Adrenal gland (tissue), 5 donors: ENCODE measurements at regions not wholly inside any gene's neighbourhood (a gene's known extent, or its start where the extent isn't known, plus 50 kb on each side); places are given as distances from the start of the nearest gene placed in this dataset.

ENCODE experiments used
- CTCF ChIP-seq, 6 experiments: fragments of 450-650 bp in 4 of 6; fragments of 200-600 bp in 2 of 6; sonication (generic) in 1 of 6; IDR thresholded peaks; 1 replicate in 5 of 6; 2 replicates in 1 of 6; pipeline versions ENCODE4 v1.5.1 to v1.8.0; 2016 to 2021; ENCODE audit warnings: antibody characterized with exemption in 6 of 6, mild to moderate bottlenecking in 2 of 6, moderate library complexity in 1 of 6
- POLR2A ChIP-seq, 2 donors: fragments of 450-650 bp; IDR thresholded peaks; one replicate each; pipeline ENCODE4 v1.6.1; 2017; ENCODE audit warnings: antibody characterized with exemption in 2 of 2, mild to moderate bottlenecking in 2 of 2, moderate library complexity in 1 of 2
- donor health status: DM: no; HTN: no; CAD: no.

- no peak for TF ChIP-seq CTCF (IDR thresholded peaks at IDR 0.05)
- no peak for TF ChIP-seq POLR2A (IDR thresholded peaks at IDR 0.05)
Observed at GRCh38 chr1:29920316-29920715, 684.0 kb downstream of the PTPRU start.
